Stimulated activated CD8-positive, alpha-beta memory T cell treated with anti-CD3 and anti-CD28 coated beads, Interleukin-12 subunit alpha, Interleukin-12 subunit beta, amount 100 ng/mL, for 1 hour (primary cell): ENCODE measurements at regions not wholly inside any gene's neighbourhood (a gene's known extent, or its start where the extent isn't known, plus 50 kb on each side); places are given as distances from the start of the nearest gene placed in this dataset.

Source experiments
- DNase-seq: peaks from one replicate; pipeline ENCODE4 v3.0.0-alpha.2; 2020; ENCODE audit warnings: low read depth

- no peak for DNase-seq
These were observed 751.8 kb downstream of the TSN start for GRCh38 chr2:122507261-122507660.

GRCh38 chr2:122512091-122512490, 756.6 kb downstream of the TSN start:
- DNase-seq, result no peak

DNA sequence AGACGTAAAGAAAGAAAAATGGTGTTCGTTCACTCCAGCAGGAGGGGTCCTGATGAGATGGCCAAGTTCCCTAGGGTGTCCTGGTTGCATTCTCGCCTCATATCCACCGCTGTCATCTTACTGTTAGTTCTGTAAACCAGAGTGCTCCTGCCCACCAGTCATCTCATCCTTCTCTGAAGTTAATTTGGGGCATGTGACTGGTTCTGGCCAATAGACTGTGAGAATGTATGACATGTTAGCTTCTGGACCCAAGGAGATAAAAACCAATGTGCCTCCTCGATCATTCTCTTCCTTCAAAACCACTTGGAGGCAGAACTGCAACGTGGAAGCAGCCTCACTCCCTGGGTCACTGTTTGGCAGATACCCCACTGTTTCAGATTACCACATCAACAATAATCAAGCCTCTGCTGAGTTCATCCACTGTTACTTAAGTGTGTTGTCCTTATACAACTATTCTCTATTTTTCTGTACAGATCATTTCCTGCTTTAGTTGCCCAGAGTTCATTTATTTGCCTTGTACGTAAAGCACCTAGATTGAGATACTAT, 759.1 kb downstream of the TSN start:
- no peak for DNase-seq

DNA sequence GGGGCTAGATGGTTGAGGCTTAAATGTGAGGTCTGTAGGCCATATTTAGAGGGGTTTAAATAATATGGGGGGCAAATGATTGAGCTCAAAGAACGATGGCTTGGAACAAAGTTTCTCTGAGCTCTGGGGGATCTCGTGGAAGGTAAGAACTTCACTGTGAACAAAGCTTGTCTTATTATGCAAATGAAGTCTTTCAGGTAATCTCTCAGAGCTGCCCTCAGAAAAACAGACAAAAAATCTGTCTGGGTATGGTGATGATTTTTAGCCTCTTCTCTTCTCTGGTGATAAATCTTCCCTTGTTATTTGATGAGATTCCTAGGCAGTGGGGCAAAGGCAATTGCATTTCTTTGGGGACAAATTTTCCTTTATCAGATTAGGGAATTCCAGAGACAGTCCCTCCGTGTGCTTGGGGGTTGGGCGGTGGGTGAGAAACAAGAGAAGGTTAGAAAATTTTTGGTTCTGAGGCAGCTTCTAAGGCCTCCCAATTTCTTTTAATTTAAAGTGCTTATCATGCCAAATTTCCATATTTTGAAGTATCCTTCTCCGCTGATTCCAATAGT, 760.4 kb downstream of the TSN start:
- no peak for DNase-seq

DNA sequence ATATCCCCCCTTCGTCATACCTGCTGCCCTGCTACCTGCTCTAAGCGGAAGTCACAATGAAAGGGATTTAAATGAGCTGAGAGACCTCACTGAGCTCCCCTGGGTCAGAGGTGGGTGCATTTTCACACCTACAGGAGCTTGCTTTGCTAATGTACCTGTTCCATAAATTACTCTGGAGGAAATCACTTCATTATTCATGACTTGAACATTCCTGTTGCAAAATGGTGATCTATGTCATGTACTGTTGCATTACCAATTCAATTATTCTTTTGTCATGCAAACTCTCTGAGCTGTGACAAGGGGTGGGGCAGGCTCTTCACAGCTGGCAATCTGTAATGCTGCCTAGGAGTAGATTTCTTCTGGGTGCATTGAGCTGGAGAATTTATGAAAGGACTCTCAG, 761.3 kb downstream of the TSN start:
- DNase-seq, result no peak

DNA sequence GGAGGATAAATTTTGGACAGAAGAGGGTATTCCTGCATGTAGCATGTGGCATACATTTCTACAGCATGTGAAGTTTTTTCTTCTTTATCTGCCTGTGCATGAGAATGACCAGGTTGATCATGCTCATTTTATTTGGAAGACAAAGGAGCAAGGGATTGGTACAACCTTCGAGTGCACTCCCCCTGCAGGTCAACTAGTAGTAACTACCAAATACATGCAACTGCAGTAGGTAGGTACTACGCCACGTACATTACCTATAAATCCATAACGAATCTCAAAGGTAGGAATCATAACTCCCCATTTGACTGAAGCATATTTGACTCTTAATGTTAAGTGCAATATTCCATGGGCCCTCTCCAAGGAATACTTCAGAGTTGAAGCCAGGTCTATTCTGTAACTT, 763.9 kb downstream of the TSN start:
- no peak for DNase-seq

DNA sequence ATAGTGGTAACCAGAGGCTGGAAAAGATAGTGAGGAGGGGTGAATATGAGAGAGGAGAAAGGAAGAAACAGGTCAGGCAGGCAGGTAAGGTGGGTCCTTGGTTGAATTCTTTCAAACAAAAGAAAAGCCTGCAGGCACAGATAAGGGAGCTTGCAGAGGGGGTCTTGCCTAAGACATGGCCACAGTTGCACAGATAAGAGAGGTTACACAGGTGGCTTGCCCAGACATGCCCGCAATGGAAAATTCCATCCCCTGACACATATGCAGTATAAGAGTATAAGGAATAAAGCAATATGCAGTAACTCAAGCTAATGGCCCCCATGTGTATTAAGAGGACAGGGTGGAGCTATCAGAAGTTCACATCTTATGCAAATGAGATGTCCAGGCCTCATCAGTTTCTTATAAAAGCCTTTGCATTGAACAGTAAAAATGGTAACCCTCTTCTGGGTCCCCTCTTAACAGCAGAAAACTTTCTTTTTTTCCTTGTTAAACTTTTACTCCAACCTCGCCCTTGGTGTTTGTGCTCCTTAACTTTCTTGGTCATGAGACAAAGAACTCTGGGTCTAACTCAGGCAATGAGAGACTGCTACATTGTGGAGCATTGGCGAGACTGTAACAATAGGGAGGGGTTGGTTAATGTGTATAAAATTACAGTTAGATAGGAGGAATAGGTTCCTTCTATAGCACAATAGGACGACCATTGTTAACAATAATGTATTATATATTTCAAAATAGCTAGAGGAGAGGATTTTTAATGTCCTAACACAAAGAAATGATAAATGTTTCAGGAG, 764.6 kb downstream of the TSN start:
- no peak for DNase-seq

- DNase-seq, result no peak
These were observed 767.7 kb downstream of the TSN start for GRCh38 chr2:122523143-122523542.

- no peak for DNase-seq
These were observed 768.5 kb downstream of the TSN start for GRCh38 chr2:122523981-122524380.

- no peak for DNase-seq
These were observed 769.9 kb downstream of the TSN start for GRCh38 chr2:122525336-122525735.

- no peak for DNase-seq
These were observed 772.6 kb downstream of the TSN start for GRCh38 chr2:122528061-122528460.

DNA sequence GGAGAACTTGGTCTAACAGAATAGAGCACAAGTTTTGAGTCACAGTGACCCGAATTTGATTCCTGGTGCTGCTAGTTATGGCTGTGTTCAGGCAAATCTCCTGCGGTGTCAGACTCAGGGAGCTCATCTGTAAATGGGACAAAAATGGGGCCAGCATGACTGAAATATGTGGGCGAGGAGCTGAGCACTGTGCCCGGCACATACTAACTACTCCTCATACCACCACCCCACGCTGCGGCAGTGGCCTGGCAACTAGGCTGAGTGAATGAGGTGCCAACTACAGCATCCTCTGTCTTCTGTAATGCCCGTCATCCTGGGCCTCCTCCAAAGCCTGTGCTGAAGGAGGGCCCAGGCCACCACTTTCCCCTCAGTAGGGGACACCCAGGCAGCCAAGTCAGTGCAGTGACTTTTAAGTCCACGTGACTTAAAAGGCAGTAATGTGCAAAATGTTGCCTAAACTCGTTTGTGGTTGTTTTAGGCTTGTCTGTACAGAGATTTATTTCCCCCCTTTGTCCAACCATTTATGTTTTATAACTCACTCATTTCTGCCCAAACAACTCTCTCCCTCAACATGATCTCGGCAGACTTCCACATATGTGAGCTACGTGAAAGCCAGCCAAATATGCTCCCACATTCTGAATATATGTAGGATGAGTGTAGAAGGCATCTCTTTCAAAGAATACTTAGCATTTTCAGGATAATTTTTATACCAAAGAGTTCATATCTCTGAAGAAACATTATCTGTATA, 773.7 kb downstream of the TSN start:
- no peak for DNase-seq

- no peak for DNase-seq
These were observed 775.4 kb downstream of the TSN start for GRCh38 chr2:122530814-122531213.

GRCh38 chr2:122531290-122532071, 776.0 kb downstream of the TSN start:
- DNase-seq, result no peak

DNA sequence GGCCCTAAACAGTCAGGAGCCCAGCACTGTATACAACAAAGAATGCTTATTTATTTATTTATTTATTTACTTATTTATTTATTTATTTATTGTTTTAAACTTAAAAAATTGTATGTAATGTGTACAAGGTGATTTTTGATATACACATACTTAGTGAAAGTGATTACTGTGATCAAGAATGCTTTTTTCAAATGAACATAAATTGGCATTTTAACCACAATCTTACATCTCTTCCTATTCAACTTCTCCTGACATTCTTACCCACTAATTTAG, 776.6 kb downstream of the TSN start:
- DNase-seq, result no peak

DNA sequence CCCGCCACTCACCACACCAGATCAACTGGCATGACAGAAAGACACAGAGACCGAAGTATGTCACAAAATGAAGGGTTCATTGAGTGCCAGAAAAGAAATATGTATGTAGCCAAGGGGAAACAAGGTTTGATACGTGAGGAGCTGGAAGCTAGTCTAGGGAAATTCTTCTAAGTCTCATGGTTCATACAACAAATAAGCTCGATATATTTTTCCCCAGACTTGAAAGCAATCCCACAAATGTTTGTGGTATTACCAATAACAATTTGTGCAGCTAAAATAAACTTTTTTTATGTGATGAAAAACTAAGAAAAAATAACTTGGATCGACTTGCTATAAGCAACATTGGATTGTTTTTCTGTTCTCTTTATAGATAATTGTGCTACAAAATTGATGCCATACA, 777.0 kb downstream of the TSN start:
- DNase-seq, result no peak

GRCh38 chr2:122535960-122536505, 780.6 kb downstream of the TSN start:
- no peak for DNase-seq

- DNase-seq, result no peak
These were observed 783.9 kb downstream of the TSN start for GRCh38 chr2:122539311-122539710.

DNA sequence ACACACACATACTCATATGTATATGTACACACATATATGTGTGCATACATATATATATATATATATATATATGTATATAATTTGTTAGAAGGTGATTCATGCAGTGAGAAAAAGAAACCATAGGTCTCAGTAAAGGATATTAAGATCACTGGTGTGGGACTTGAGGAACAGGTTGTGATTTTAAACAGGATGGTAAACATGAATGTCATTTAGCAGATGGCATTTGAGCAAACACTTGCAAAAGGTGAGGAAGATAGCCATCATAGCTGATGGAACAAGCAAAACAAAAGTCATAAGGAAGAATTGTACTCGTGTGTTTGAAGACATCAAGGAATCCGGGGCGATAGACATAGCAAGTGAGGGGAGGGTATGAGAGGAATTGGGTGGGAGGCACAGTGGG, 784.5 kb downstream of the TSN start:
- no peak for DNase-seq

DNA sequence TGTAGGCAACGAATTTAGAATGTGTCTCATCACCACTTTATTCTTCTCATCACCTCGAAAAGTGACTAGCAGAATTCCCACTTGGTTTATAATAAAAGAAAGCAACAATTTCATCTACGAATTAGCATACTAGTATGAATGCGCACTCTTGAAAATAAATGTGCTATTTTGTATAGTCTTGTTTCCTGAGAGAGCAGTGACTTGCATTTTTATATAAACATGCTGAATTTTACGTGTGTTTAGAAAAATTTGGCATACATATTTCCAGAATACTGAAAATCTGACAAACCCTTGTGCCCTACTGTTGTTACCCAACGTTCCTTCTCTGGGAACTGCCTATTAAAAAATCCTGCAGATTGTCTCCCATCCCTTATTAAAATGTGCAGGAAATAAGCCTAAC, 786.8 kb downstream of the TSN start:
- DNase-seq, result no peak

GRCh38 chr2:122542646-122543045, 787.2 kb downstream of the TSN start:
- DNase-seq, result no peak

DNA sequence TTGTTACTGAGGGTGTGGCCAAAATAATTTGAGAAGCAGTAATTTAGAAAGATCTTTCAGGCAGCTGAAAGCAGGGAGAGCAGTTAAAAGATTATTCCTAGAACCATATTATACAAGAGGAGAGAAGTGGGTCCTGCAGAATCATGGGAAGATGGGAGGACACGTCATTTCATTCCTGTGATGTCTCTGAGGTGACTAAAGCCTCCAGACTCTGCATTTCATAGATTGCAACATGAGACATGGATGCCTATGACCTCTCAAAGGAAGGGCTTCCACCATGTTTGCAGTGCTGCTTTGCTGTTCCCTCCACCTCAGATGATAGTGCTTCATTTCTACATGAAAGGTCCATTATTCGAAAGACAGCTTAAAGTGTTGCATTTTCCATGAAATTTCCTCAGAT, 788.4 kb downstream of the TSN start:
- no peak for DNase-seq
